HG03378 (cell line): ENCODE measurements at regions not wholly inside any gene's neighbourhood (a gene's known extent, or its start where the extent isn't known, plus 50 kb on each side); places are given as distances from the start of the nearest gene placed in this dataset.

Experiments used
- ATAC-seq: cut with Tn5 transposase; IDR thresholded peaks from one replicate; pipeline ENCODE4 v1.9.1; 2021; ENCODE audit warnings: mild to moderate bottlenecking, moderate library complexity; ENCODE audit not compliant: unreplicated experiment

DNA sequence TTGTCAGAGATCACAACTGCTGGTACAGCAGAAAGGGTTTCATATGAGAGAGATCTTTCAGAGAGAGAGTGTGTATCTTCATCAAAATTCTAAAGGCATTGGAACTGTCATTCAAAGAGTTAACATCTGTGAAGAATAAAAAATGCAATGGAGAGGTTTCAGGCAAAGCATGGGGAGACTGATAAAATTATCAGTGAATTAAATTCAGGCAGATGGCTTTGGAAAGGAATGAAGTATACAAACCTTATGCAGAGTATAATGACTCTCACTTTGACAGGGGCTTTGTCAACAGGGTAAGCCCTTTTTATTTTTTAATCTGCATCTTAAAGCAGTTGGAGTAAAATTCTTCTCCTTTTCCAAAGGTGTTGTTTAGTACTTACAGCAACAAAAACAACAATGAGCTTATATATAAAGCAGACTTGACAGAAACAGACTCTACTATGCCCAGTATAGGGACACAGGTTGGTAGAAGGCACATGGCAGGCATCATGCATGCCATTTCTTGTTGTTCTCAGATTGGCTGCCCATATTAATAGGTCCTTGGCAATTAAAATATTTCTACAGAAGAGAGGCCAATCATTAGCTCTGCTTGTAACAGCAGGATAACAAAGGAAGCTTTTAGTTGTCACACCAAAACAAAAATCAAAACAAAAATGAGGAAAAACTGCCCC is 54.9 kb upstream of the NXPH1 start:
- no peak for ATAC-seq

DNA sequence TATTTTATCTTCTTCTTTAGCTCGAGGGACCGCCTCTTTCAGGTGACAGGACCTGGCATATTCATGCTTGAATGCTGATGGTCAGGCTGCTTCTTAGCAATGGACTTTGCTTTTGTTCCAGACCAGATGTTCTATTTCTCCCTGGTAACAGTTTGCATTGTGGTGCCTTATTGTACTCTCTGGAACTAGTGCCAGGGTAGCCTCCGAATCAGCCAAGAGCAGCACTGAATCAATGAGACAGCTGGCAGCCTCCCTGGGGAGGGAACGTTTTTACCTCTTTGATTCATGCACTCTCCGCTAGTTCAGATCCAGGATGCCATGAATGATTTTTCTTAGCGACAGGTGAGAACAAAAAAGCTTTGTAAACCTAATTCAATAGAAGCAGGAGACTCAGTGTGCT is 54.1 kb upstream of the NXPH1 start:
- no peak for ATAC-seq

DNA sequence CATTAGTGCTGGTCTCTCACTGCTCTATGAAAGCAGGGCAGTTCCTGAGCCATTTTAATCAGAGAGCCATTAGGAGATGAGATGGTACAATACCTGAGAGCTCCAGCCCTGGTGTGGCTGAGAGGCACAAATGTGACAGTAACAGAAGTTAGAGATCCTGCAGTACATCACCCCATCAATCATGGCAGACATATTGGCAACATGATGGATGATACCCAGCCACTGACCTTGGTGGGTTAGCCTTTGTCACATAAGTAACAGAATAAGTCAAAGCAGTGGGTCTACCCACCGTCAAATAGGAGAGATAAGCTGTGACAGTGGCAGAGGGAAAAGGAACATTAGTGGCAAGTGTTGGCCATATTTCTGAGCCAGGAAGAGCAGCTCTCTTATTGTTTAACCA is 53.3 kb upstream of the NXPH1 start:
- no peak for ATAC-seq

DNA sequence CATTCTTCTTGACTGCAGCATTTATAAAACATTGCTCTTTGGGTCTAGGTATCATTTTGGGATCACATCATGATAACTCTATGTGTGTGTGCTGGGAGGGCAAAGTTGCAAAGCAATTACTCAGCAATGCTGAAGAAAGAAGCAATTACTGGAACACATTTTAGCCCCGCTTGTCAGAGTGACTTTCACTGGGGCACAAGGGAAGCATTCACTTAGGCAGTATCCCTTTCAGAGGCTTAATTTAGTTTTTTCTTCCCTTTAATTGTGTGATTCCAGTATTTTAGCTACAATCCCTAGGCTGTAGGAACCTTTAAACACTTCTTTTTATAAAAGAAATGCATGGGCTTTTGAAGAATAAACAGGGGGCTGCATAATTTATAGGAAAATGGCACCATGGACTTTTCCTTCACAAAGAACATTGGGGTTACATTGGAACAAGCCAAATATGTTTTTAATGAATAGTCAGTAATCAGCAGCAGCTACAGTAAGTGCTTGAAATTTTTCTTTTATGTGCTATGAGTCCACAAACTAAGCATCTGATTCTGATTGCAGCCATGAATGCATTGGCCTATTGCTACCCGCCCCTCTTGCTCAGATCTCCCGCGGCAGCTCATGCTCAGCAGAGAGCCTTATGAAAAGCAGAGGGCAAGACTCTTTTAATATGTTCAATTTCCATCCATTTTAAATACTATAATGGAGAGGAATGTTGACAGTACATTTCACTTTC is 51.2 kb upstream of the NXPH1 start:
- ATAC-seq = no peak
